ENCODE measurements at regions not wholly inside any gene's neighbourhood (a gene's known extent, or its start where the extent isn't known, plus 50 kb on each side); places are given as distances from the start of the nearest gene placed in this dataset.

- peak; percentile 95 for DNase-seq (ENCODE audit: low read depth)
- H3K4me3 ChIP-seq (ENCODE audit: low read length), result no peak overlapping the region
- no peak for TF ChIP-seq CTCF (IDR thresholded peaks at IDR 0.05; ENCODE audit: insufficient read depth, low read depth, low read length, missing control alignments)
These were observed 90.9 kb downstream of the RAP2B start for GRCh38 chr3:153252963-153253362.

GRCh38 chr3:153254361-153254760 is 92.3 kb downstream of the RAP2B start:
- no peak overlapping the region for H3K4me3 ChIP-seq (ENCODE audit: low read length)
- DNase-seq (ENCODE audit: low read depth), result no peak
- no peak for TF ChIP-seq CTCF (IDR thresholded peaks at IDR 0.05; ENCODE audit: insufficient read depth, low read depth, low read length, missing control alignments)

- no peak for TF ChIP-seq CTCF (IDR thresholded peaks at IDR 0.05; ENCODE audit: insufficient read depth, low read depth, low read length, missing control alignments)
- DNase-seq (ENCODE audit: low read depth), result no peak
- no peak overlapping the region for H3K4me3 ChIP-seq (ENCODE audit: low read length)
These were observed 95.8 kb downstream of the RAP2B start for GRCh38 chr3:153257673-153258351.

- DNase-seq (ENCODE audit: low read depth), result no peak
- TF ChIP-seq CTCF (IDR thresholded peaks at IDR 0.05; ENCODE audit: insufficient read depth, low read depth, low read length, missing control alignments), result no peak
- H3K4me3 ChIP-seq (ENCODE audit: low read length), result no peak overlapping the region
These were observed 97.9 kb downstream of the RAP2B start for GRCh38 chr3:153259956-153260355.

- TF ChIP-seq CTCF (IDR thresholded peaks at IDR 0.05; ENCODE audit: insufficient read depth, low read depth, low read length, missing control alignments), result no peak
- DNase-seq (ENCODE audit: low read depth), result no peak
- no peak overlapping the region for H3K4me3 ChIP-seq (ENCODE audit: low read length)
These were observed 98.7 kb downstream of the RAP2B start for GRCh38 chr3:153260681-153261080.

GRCh38 chr3:153266619-153267018 is 104.6 kb downstream of the RAP2B start:
- H3K4me3 ChIP-seq (ENCODE audit: low read length), result no peak overlapping the region
- no peak for TF ChIP-seq CTCF (IDR thresholded peaks at IDR 0.05; ENCODE audit: insufficient read depth, low read depth, low read length, missing control alignments)
- DNase-seq (ENCODE audit: low read depth), result no peak
